ENCODE measurements at regions not wholly inside any gene's neighbourhood (a gene's known extent, or its start where the extent isn't known, plus 50 kb on each side); places are given as distances from the start of the nearest gene placed in this dataset.

- no peak for DNase-seq
Observed at GRCh38 chr5:112630246-112631009, 107.3 kb upstream of the APC start.

GRCh38 chr5:112634166-112634565, 103.5 kb upstream of the APC start:
- no peak for DNase-seq

- DNase-seq: no peak
Observed at GRCh38 chr5:112634796-112635195, 102.9 kb upstream of the APC start.

- DNase-seq: no peak
Observed at GRCh38 chr5:112635276-112635675, 102.4 kb upstream of the APC start.

GRCh38 chr5:112635771-112636731, 101.6 kb upstream of the APC start:
- DNase-seq: no peak

GRCh38 chr5:112636751-112637150, 100.9 kb upstream of the APC start:
- DNase-seq: no peak

- no peak for DNase-seq
Observed at GRCh38 chr5:112637343-112637742, 100.3 kb upstream of the APC start.

GRCh38 chr5:112640546-112640945, 97.1 kb upstream of the APC start:
- DNase-seq: no peak

GRCh38 chr5:112641515-112642110, 96.1 kb upstream of the APC start:
- DNase-seq: no peak

- no peak for DNase-seq
Observed at GRCh38 chr5:112642885-112643284, 94.8 kb upstream of the APC start.

GRCh38 chr5:112643339-112643971, 94.2 kb upstream of the APC start:
- no peak for DNase-seq

GRCh38 chr5:112646139-112646936, 91.3 kb upstream of the APC start:
- no peak for DNase-seq

- no peak for DNase-seq
Observed at GRCh38 chr5:112647428-112647827, 90.3 kb upstream of the APC start.

GRCh38 chr5:112648264-112648663, 89.4 kb upstream of the APC start:
- DNase-seq: no peak

GRCh38 chr5:112649882-112650281, 87.8 kb upstream of the APC start:
- DNase-seq: no peak

- DNase-seq: no peak
Observed at GRCh38 chr5:112653638-112654205, 84.0 kb upstream of the APC start.

- DNase-seq: no peak
Observed at GRCh38 chr5:112655513-112655912, 82.2 kb upstream of the APC start.

GRCh38 chr5:112656451-112656850, 81.2 kb upstream of the APC start:
- no peak for DNase-seq

GRCh38 chr5:112657804-112658203, 79.9 kb upstream of the APC start:
- no peak for DNase-seq

- DNase-seq: no peak
Observed at GRCh38 chr5:112660359-112660758, 77.3 kb upstream of the APC start.

GRCh38 chr5:112663146-112663545, 74.5 kb upstream of the APC start:
- no peak for DNase-seq

- DNase-seq: no peak
Observed at GRCh38 chr5:112668016-112668415, 69.7 kb upstream of the APC start.

Measured in stimulated activated CD4-positive, alpha-beta T cell treated with anti-CD3 and anti-CD28 coated beads, Interleukin-2, amount 100 ng/mL, for 24 hours (primary cell).